Rectal smooth muscle tissue (tissue), 1 donor: ENCODE measurements at regions not wholly inside any gene's neighbourhood (a gene's known extent, or its start where the extent isn't known, plus 50 kb on each side); places are given as distances from the start of the nearest gene placed in this dataset.

Experiments
- H3K27ac ChIP-seq: one replicate; pipeline ENCODE4 v1.7.0; 2013; ENCODE audit warnings: low read depth, low read length, inconsistent platforms
- H3K27me3 ChIP-seq: one replicate; pipeline ENCODE4 v1.7.0; 2013; ENCODE audit warnings: low read length; ENCODE audit not compliant: control insufficient read depth, insufficient read depth
- H3K36me3 ChIP-seq: one replicate; pipeline ENCODE4 v1.7.0; 2013; ENCODE audit warnings: low read length; ENCODE audit not compliant: control insufficient read depth, insufficient read depth
- H3K4me1 ChIP-seq: one replicate; pipeline ENCODE4 v1.7.0; 2013; ENCODE audit warnings: low read length; ENCODE audit not compliant: control insufficient read depth, insufficient read depth
- H3K4me3 ChIP-seq: one replicate; pipeline ENCODE4 v1.7.0; 2013; ENCODE audit warnings: low read length
- H3K9ac ChIP-seq: one replicate; pipeline ENCODE4 v1.7.0; 2013; ENCODE audit warnings: low read length

DNA sequence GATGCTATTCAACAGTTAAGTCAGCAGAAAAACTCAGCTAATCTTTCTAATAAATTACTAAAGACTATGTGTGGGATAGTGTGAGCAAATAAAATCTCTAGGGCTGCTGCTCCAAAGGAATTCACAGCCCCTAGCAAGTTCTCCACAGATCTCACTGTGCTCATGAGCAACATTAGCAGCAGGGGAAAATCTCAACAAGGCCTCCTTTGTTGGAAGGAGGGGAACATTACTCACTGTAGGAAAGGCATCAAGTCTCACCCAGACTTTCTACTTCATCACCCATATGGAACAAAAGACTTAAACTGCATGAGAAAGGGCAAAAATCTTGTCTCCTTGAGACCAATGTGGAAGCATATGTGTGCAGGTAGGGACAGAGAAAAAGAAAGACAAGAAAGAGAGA lies 726.4 kb upstream of the SLC35B3 start:
- Histone ChIP-seq H3K4me3 (no peak overlapping the region), H3K4me1 (no peaks in the 10 kb centered on the region), H3K27ac (no peak overlapping the region), H3K27me3 (no peaks in the 10 kb centered on the region), H3K36me3 (no peaks in the 10 kb centered on the region), H3K9ac (no peak overlapping the region)

DNA sequence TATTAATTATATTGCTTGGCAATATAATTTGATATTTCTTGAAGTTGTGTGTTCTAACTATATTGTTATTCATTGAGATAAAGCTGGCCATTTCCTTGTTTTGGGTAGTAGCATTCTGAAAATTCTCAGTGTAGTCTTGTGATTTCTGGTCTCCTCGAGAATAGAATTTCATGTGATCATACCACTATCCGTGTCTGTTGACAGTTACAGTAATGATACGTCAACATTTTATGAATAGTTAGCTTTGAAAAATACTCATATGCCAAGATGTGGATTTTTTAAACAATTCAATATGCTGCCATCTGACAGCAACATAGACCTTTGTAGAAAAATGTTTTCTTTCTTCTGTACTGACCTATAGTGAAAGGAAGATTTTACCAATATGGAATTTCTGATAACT lies 723.7 kb upstream of the SLC35B3 start:
- no peak overlapping the region for H3K9ac ChIP-seq
- no peaks in the 10 kb centered on the region for H3K27me3 ChIP-seq
- no peak overlapping the region for H3K27ac ChIP-seq
- H3K4me1 ChIP-seq: no peaks in the 10 kb centered on the region
- no peaks in the 10 kb centered on the region for H3K36me3 ChIP-seq
- H3K4me3 ChIP-seq: no peak overlapping the region

DNA sequence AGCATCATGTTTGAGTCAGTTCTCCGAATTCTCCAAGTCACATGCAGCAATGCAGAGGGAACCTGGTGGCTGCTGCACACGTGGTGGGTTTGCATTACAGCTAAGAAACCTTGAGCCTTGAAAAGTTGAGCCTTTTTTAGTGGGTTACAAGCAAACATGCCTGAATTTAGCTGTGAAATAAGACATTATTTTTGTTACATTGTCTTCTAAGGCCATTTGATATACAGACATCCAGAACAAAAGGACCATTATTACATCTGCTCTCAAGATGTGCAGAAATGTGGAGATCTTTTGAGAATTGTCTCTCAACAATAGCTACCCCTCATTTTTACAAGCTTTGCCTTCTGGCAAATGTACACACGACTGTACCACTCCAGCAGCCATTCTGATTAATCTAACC lies 720.5 kb upstream of the SLC35B3 start:
- Histone ChIP-seq H3K27ac (no peak overlapping the region), H3K27me3 (no peaks in the 10 kb centered on the region), H3K36me3 (no peaks in the 10 kb centered on the region), H3K9ac (no peak overlapping the region), H3K4me3 (no peak overlapping the region), H3K4me1 (no peaks in the 10 kb centered on the region)

DNA sequence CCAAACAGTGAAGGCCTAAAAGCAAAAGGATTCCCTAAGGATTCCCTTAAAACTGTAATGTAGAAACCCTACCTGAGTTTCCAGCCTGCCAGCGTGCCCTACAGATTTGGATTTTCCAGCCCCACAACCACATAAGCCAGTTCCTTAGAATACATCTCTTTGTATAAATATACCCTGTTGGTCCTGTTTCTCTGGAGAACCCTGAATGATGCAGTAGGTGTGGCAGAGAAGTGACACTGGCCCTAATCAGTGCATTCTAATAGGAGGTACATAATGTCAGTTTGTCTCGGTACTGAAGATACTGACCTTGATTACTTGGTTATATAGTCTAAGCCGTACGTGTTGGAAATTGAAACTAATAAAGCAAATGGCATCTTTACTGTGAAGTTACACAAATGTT lies 707.8 kb upstream of the SLC35B3 start:
- no peaks in the 10 kb centered on the region for H3K27me3 ChIP-seq
- H3K4me3 ChIP-seq: no peak overlapping the region
- no peak overlapping the region for H3K27ac ChIP-seq
- peaks cover 2% of the 10 kb centered on the region for H3K4me1 ChIP-seq
- H3K36me3 ChIP-seq: no peaks in the 10 kb centered on the region
- H3K9ac ChIP-seq: no peak overlapping the region

DNA sequence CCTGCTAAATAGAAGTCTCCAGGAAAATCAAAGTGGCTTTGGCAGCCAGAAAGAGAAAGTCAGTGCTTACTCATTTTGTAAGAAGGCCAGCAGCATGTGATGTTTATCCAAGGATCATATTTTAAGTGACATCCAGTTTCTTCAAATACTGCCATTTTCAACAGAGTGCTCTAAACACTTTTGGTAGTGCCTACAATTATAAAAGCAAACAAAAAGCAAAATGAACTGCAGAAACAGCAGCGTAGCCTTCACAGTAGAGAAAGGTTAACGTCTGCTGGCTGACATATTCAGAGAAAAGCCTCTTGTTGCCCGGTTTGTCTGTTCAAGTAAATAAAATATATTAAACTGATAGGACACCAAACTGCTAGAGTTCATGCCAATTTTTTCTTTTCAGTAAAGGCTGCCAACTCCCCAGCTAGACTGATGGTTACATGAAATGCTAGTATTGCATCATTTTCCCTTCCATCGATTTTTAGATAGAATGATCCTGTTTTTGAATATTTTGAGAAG lies 705.7 kb upstream of the SLC35B3 start:
- Histone ChIP-seq H3K4me1 (peaks cover 2% of the 10 kb centered on the region), H3K27ac (no peak overlapping the region), H3K9ac (no peak overlapping the region)

DNA sequence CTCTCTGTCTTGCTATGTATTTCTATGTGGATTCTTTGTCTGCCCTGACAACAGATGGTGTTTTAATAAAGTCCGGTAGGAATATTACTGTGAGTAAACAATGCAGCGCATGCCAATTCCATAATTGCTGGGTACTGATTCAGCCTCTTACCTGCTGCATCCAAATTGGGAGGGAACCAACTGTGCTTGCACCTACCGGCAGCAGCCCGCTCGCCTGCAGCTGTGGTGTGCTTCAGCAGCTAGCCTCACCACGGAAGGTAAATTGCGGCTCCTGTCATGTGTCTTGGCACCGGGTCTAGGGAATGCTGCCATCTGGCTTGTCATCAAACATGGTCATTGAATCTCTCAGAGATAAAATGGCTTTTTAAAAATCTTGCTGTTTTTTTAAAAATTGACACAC lies 704.8 kb upstream of the SLC35B3 start:
- Histone ChIP-seq H3K36me3 (no peaks in the 10 kb centered on the region), H3K4me3 (no peak overlapping the region)

More for the DNA sequence above, 705.7 kb upstream of the SLC35B3 start:
- no peaks in the 10 kb centered on the region for H3K36me3 ChIP-seq
- H3K4me3 ChIP-seq: no peak overlapping the region
- no peaks in the 10 kb centered on the region for H3K27me3 ChIP-seq

DNA sequence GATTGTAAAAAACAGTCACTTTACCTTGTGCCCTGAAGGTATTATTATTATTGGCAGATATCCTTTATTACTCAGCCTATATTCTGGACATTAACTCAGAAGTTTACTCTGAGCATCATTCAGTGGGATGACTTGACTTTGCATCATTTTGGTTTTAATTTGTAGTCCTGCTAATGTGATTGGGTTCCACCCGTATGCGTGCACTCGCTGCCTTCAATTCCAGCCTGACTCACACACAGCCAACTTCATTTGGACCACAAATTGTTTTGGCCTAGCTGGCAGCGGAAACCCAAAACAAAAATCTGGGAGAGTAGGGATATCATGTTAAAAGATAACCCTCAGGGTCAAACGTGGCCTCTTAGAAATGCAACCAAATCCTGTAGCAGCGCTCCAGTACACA lies 704.4 kb upstream of the SLC35B3 start:
- H3K27me3 ChIP-seq: no peaks in the 10 kb centered on the region
- no peak overlapping the region for H3K27ac ChIP-seq
- H3K4me1 ChIP-seq: peaks cover 2% of the 10 kb centered on the region
- no peak overlapping the region for H3K4me3 ChIP-seq
- H3K36me3 ChIP-seq: no peaks in the 10 kb centered on the region
- no peak overlapping the region for H3K9ac ChIP-seq

More for the DNA sequence above, 704.8 kb upstream of the SLC35B3 start:
- H3K27me3 ChIP-seq: no peaks in the 10 kb centered on the region
- H3K4me1 ChIP-seq: peaks cover 2% of the 10 kb centered on the region
- H3K9ac ChIP-seq: no peak overlapping the region
- H3K27ac ChIP-seq: no peak overlapping the region

DNA sequence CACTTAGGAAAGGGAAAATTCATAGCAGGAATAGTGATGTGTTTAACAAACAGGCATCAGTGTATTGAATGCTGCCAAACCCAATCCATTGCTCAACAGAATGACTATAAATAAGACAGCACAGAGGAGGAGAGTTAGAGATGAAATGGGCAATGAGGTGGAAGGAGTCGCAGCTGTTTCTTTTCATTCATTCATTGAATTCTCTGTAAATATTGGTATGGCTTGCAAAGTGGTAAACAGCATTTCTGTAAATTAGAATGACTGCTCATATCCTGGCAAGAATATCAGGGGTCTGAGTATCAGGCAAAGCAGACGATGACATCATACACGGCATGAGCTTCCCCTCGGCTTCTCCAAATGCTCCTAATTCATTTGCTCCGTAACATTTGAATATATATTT lies 703.6 kb upstream of the SLC35B3 start:
- Histone ChIP-seq H3K27ac (no peak overlapping the region), H3K4me3 (no peak overlapping the region), H3K27me3 (no peaks in the 10 kb centered on the region)

DNA sequence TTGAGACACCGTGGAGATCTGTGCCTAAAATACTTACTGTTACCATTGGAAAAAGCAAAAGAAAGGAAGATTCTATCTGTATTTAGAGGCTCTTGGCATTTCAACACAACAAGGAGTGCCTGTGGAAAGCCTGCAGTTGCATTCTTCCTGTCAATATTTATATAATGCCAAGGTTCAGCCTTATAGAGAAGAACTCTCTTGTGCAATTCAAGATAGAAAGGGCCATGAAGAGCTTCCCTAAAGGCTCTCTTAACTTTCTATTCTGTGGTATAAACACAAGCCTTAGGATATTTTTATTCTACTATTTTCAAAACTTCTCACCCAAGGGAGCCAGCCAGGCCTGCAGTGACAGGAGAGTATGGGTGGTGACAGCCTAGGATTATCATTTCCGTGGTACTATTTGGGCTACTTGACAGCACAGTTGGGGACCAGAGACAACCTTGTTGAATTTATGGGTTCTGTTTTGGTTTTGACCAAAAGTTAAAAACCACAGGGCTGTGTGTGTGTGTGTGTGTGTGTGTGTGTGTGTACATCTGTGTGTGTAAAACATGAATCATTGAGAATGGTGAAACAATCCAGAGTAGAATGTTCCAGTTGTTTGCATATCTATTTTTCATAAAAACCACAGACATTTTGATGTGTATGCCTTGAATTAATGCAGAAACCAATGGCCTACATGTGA lies 700.9 kb upstream of the SLC35B3 start:
- H3K36me3 ChIP-seq: no peaks in the 10 kb centered on the region
- H3K4me3 ChIP-seq: no peak overlapping the region
- no peak overlapping the region for H3K9ac ChIP-seq
- H3K27me3 ChIP-seq: no peaks in the 10 kb centered on the region
- no peak overlapping the region for H3K27ac ChIP-seq
- peaks cover 2% of the 10 kb centered on the region for H3K4me1 ChIP-seq

More for the DNA sequence above, 703.6 kb upstream of the SLC35B3 start:
- H3K36me3 ChIP-seq: no peaks in the 10 kb centered on the region
- H3K9ac ChIP-seq: no peak overlapping the region
- peaks cover 2% of the 10 kb centered on the region for H3K4me1 ChIP-seq

DNA sequence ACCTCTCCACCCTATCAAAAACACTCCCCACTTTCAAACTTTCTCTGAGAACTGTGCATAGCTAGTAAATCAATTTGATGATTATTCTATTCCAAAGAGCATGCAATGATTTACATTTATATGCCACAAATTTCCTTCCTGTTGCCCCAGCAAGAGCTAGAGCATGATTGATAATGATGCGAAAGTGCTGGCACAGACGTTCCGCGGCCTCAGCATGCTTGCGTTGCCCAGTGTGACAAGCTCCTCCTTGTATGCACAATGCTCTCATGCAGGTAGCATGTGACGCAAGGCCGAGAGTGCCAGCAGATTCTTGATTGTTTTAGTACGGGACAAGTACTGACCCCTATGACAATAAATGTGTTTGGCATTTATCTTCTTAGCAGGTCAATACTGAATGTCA lies 696.3 kb upstream of the SLC35B3 start:
- Histone ChIP-seq H3K4me3 (no peak overlapping the region), H3K4me1 (no peaks in the 10 kb centered on the region), H3K36me3 (no peaks in the 10 kb centered on the region), H3K9ac (no peak overlapping the region), H3K27me3 (no peaks in the 10 kb centered on the region), H3K27ac (no peak overlapping the region)

DNA sequence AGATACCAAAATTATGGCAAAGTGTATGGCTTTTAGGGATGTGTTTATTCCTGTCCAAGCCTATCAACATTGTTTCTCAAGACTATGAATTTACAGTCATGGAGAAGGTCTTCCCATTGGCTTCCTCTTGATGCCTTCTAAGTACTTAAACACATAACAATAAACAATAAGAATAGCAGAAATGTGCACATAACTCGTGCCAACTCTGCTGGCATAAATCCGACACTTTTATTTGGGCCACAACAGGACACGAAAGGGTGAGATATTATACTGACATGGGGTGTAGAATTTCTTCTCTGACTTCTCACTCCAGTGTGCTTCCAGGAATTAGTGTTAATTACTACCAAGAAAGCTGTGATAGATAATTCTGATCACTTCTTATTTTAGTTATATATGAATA lies 695.9 kb upstream of the SLC35B3 start:
- H3K4me3 ChIP-seq: no peak overlapping the region
- H3K36me3 ChIP-seq: no peaks in the 10 kb centered on the region
- no peaks in the 10 kb centered on the region for H3K27me3 ChIP-seq
- H3K9ac ChIP-seq: no peak overlapping the region
- no peak overlapping the region for H3K27ac ChIP-seq
- H3K4me1 ChIP-seq: no peaks in the 10 kb centered on the region

DNA sequence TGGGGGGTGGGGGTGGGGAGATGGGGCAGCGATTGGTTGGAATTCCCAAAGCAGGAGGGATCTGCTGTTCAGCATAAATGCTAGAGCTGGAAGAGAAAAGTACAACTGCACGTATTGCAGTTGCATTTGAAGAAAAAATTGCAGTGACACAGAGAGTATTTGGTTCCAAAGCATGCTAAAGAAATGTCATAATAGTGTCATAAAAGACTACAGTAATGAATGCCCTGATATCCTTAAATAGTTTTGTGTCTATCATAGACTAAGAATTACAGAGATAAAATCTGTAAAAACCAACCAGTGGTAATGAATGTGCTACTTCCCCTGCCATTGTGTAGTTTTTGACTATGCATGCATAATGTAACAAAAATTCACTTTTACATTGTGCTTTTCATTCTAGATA lies 693.6 kb upstream of the SLC35B3 start:
- Histone ChIP-seq H3K36me3 (no peaks in the 10 kb centered on the region), H3K9ac (no peak overlapping the region), H3K27ac (no peak overlapping the region), H3K4me1 (no peaks in the 10 kb centered on the region), H3K27me3 (no peaks in the 10 kb centered on the region), H3K4me3 (no peak overlapping the region)

DNA sequence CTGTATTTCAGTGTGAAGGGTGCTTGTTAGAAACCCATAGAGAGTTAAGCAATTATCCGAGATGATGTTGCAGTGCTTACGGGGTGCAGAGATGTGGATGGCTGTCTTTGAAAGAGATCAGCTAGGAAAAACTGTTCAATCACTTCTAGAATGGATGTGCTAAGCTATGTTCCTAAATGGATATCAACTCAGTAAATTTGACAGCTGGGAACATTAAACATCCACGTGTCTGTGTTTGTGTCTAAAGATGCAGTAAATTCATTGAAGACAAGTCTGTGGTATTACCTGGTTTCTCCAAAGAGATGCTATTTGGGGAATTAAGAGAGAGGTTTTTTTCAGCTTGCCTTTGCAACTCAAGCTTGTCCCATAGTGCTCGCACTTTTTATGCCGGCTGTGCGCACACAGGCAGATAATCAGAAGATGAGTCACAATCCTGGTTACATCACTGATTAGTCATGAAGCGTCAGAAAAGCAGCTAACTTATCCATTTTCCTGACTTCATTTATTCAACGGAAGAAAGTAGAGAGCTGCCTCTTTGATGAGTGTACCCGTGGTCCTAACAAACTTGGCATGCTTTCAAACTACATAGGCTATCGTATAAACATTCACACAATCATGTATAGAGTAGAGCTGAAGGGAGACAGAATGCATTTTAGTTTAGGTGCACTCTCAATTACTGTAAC lies 691.7 kb upstream of the SLC35B3 start:
- no peak overlapping the region for H3K27ac ChIP-seq
- H3K9ac ChIP-seq: no peak overlapping the region
- no peaks in the 10 kb centered on the region for H3K36me3 ChIP-seq
- H3K4me3 ChIP-seq: no peak overlapping the region
- H3K27me3 ChIP-seq: no peaks in the 10 kb centered on the region
- H3K4me1 ChIP-seq: no peaks in the 10 kb centered on the region
